Gastrocnemius medialis (tissue), 4 donors: ENCODE measurements at regions not wholly inside any gene's neighbourhood (a gene's known extent, or its start where the extent isn't known, plus 50 kb on each side); places are given as distances from the start of the nearest gene placed in this dataset.

Experiments
- ATAC-seq, 2 donors: fragments of 150-250 bp; one replicate each; pipeline ENCODE4 v1.9.1; 2016
- DNase-seq, 2 donors: peaks; one replicate each; pipeline ENCODE4 v3.0.0-alpha.2; 2019
- H3K27ac ChIP-seq, 4 donors: fragments of 200-600 bp; sonication (generic); 1 replicate in 1 of 4; 2 replicates in 3 of 4; pipeline ENCODE4 v1.5.1; 2016 to 2018; ENCODE audit warnings: mild to moderate bottlenecking in 2 of 4, moderate library complexity in 1 of 4
- H3K27me3 ChIP-seq, 3 donors: fragments of 200-600 bp; sonication (generic) in 2 of 3; 1 replicate in 1 of 3; 2 replicates in 2 of 3; pipeline versions ENCODE4 v1.5.1 to v1.6.0; 2016 to 2019; ENCODE audit warnings: mild to moderate bottlenecking in 1 of 3, moderate library complexity in 1 of 3
- H3K36me3 ChIP-seq, 2 donors: fragments of 200-600 bp; sonication (generic) in 1 of 2; one replicate each; pipeline ENCODE4 v1.5.1; 2017 to 2018
- H3K4me1 ChIP-seq, 2 donors: fragments of 200-600 bp; sonication (generic) in 1 of 2; one replicate each; pipeline ENCODE4 v1.5.1; 2016 to 2017; ENCODE audit warnings: mild to moderate bottlenecking in 2 of 2
- H3K4me3 ChIP-seq, 4 donors: fragments of 200-600 bp; sonication (generic) in 3 of 4; 1 replicate in 1 of 4; 2 replicates in 3 of 4; pipeline ENCODE4 v1.5.1; 2016 to 2019; ENCODE audit warnings: mild to moderate bottlenecking in 2 of 4
- H3K9me3 ChIP-seq, 3 donors: fragments of 200-600 bp; sonication (generic) in 2 of 3; 1 replicate in 1 of 3; 2 replicates in 2 of 3; pipeline ENCODE4 v1.5.1; 2016 to 2019
- POLR2A ChIP-seq, 2 donors: fragments of 450-650 bp; IDR thresholded peaks; one replicate each; pipeline ENCODE4 v1.6.1; 2017; ENCODE audit warnings: antibody characterized with exemption in 2 of 2, mild to moderate bottlenecking in 2 of 2, moderate library complexity in 2 of 2
- in situ Hi-C, 4 donors: fragments of 200-750 bp; cut with MboI; loops; one replicate each; pipeline versions ENCODE4 v1.15.0 to v1.8.0; 2017; ENCODE audit warnings: low sequenced_read_pairs in 4 of 4
- intact Hi-C: fragments of 100-400 bp; cut with DNase I; formaldehyde crosslinking; loops from one replicate; pipeline ENCODE4 v1.15.1; 2023; ENCODE audit warnings: low total_unique reads
- TF ChIP-seq, protein P1 (sequence below), 5 experiments: fragments of 450-650 bp in 3 of 5; fragments of 200-600 bp in 2 of 5; sonication (generic) in 2 of 5; IDR thresholded peaks in 4 of 5; conservative IDR thresholded peaks in 1 of 5; 1 replicate in 4 of 5; 2 replicates in 1 of 5; pipeline ENCODE4 v1.5.1; 2016 to 2019; ENCODE audit warnings: antibody characterized with exemption in 5 of 5, mild to moderate bottlenecking in 3 of 5, moderate library complexity in 3 of 5

DNA sequence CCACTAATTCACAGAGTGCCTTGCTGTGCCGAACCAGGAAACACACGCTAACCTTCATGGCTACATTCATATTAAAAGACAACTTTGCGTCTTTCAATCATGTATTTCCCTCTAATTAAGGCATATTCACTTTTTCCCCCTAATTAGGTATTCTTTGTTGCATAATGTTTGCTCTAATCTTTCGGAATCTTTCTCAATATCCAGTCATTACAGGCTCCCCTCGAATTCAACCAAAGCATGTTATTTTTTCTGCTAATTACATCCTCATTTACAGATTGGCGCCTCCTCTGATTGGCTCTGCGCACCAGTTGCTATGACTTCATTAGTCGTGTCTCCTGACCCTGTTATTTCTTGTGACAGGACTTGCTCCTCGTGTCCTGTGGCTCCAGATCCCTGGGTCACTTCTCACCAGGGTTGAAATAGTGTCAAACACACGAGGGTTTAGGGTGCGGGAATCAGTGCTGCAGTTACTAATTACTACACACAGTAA is 226.7 kb upstream of the TSHZ3 start:
- Histone ChIP-seq H3K36me3 (no peaks in the 10 kb centered on the region), H3K9me3 (no peaks in the 10 kb centered on the region), H3K27ac (no peak overlapping the region), H3K4me3 (no peak overlapping the region), H3K27me3 (no peaks in the 10 kb centered on the region), H3K4me1 (no peaks in the 10 kb centered on the region)
- ATAC-seq: no peak
- no peak for TF ChIP-seq POLR2A (IDR thresholded peaks at IDR 0.05)
- TF ChIP-seq, protein P1, sequence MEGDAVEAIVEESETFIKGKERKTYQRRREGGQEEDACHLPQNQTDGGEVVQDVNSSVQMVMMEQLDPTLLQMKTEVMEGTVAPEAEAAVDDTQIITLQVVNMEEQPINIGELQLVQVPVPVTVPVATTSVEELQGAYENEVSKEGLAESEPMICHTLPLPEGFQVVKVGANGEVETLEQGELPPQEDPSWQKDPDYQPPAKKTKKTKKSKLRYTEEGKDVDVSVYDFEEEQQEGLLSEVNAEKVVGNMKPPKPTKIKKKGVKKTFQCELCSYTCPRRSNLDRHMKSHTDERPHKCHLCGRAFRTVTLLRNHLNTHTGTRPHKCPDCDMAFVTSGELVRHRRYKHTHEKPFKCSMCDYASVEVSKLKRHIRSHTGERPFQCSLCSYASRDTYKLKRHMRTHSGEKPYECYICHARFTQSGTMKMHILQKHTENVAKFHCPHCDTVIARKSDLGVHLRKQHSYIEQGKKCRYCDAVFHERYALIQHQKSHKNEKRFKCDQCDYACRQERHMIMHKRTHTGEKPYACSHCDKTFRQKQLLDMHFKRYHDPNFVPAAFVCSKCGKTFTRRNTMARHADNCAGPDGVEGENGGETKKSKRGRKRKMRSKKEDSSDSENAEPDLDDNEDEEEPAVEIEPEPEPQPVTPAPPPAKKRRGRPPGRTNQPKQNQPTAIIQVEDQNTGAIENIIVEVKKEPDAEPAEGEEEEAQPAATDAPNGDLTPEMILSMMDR (IDR thresholded peaks at IDR 0.05 in 4 of 5, conservative IDR thresholded peaks at IDR 0.05 in 1 of 5): no peak
- DNase-seq: no peak
- in situ Hi-C loops (no loop called here), intact Hi-C loops (no loop called here)

DNA sequence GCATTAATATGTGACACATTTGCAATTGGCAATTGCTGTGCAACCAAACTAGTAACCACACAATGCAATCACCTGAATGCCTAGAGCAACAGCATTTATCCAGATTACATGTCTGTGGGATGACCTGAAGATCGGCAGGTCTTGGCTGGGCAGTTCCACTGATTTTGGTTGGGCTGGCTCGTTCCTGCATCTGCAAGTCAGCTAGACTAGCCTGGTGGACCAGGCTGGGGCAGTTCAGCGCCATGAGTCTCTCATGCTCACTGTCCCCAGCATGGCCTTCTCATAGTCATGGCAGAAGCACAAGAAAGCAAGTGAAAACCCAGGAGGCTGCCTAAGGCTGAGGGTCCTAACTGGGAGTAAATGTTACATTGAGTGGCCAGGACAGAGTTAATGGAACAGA is 229.1 kb upstream of the TSHZ3 start:
- no peaks in the 10 kb centered on the region for H3K36me3 ChIP-seq
- in situ Hi-C loops: no loop called here

DNA sequence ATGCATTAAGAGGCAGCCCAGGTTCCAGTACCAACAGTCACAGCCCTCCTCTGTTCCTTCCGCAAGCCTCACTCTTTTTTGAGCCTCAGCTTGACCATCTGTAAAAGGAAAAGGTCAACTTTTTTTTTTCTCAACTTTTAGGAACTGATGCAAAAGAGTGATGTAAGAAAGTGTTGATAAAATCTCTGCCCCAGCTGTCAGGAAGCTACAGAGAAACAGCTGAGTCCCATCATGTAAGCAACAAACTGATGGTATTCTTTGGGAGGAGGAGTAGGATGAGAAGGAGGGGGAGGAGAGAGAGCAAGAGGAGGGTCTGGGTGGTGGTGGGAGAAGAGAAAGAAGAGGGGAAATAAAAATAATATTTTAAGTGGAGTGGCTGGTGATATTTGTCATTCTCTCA is 233.9 kb upstream of the TSHZ3 start:
- no peak overlapping the region for H3K27ac ChIP-seq
- no peaks in the 10 kb centered on the region for H3K4me1 ChIP-seq
- no peaks in the 10 kb centered on the region for H3K9me3 ChIP-seq
- H3K36me3 ChIP-seq: no peaks in the 10 kb centered on the region
- TF ChIP-seq, protein P1 (IDR thresholded peaks at IDR 0.05 in 4 of 5, conservative IDR thresholded peaks at IDR 0.05 in 1 of 5): no peak
- TF ChIP-seq POLR2A (IDR thresholded peaks at IDR 0.05): no peak
- ATAC-seq (no peak), DNase-seq (no peak)
- H3K4me3 ChIP-seq: no peak overlapping the region
- intact Hi-C loops (no loop called here), in situ Hi-C loops (no loop called here)
- no peaks in the 10 kb centered on the region for H3K27me3 ChIP-seq

More for the DNA sequence above, 229.1 kb upstream of the TSHZ3 start:
- TF ChIP-seq POLR2A (IDR thresholded peaks at IDR 0.05): no peak
- TF ChIP-seq, protein P1 (IDR thresholded peaks at IDR 0.05 in 4 of 5, conservative IDR thresholded peaks at IDR 0.05 in 1 of 5): no peak
- H3K4me3 ChIP-seq: no peak overlapping the region
- DNase-seq (no peak), ATAC-seq (no peak)
- intact Hi-C loops: no loop called here
- no peak overlapping the region for H3K27ac ChIP-seq
- no peaks in the 10 kb centered on the region for H3K27me3 ChIP-seq
- no peaks in the 10 kb centered on the region for H3K4me1 ChIP-seq
- no peaks in the 10 kb centered on the region for H3K9me3 ChIP-seq

DNA sequence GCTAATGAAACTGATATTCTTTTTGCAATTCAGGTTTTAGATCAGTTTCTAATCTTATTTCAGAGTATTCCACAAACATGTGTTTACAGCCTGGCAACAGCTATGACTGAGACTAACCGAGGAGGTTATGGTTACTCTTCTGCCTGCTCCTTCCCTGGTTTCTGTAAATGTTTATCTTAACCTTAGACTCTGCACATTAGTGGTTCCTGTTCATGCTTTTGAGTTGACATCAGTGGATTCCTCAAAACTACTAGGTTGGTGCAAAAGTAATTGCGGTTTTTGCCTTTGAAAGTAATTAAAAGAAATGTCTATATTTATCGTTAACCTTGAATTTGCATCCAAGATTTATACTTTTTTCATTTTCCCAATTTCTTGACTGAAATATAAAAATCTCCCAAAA is 237.0 kb upstream of the TSHZ3 start:
- H3K9me3 ChIP-seq: no peaks in the 10 kb centered on the region
- H3K27ac ChIP-seq: no peak overlapping the region
- in situ Hi-C loops: no loop called here
- no peaks in the 10 kb centered on the region for H3K36me3 ChIP-seq
- no peak for TF ChIP-seq POLR2A (IDR thresholded peaks at IDR 0.05)
- TF ChIP-seq, protein P1 (IDR thresholded peaks at IDR 0.05 in 4 of 5, conservative IDR thresholded peaks at IDR 0.05 in 1 of 5): no peak
- no peak overlapping the region for H3K4me3 ChIP-seq
- DNase-seq (no peak), ATAC-seq (no peak)
- intact Hi-C loops: no loop called here
- no peaks in the 10 kb centered on the region for H3K4me1 ChIP-seq
- H3K27me3 ChIP-seq: no peaks in the 10 kb centered on the region

DNA sequence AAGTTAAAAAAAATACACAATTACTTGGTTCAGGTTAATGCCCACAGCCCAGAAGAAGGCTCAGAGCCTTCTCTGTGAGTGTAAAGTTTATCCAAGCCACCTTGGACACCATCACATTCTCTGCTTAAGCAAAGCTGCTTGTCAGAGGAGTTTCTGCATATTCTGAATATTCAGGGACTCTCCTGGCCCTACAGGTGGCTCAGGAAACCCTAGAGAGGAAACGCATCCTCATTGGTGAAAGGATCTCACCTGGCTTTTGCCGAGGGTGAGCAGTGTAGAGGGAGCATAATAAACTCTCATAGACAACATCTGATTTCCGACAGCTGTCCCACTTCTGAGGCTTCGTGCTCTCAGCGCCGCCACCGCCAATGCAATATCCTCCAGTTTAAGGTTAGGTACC is 239.9 kb upstream of the TSHZ3 start:
- intact Hi-C loops (no loop called here), in situ Hi-C loops (no loop called here)
- Histone ChIP-seq H3K27me3 (no peaks in the 10 kb centered on the region), H3K9me3 (no peaks in the 10 kb centered on the region), H3K4me1 (no peaks in the 10 kb centered on the region), H3K36me3 (no peaks in the 10 kb centered on the region), H3K27ac (no peak overlapping the region), H3K4me3 (no peak overlapping the region)
- TF ChIP-seq POLR2A (IDR thresholded peaks at IDR 0.05): no peak
- TF ChIP-seq, protein P1 (IDR thresholded peaks at IDR 0.05 in 4 of 5, conservative IDR thresholded peaks at IDR 0.05 in 1 of 5): no peak
- DNase-seq: no peak
- ATAC-seq: no peak
